Lung (tissue), 11 donors: ENCODE measurements at regions not wholly inside any gene's neighbourhood (a gene's known extent, or its start where the extent isn't known, plus 50 kb on each side); places are given as distances from the start of the nearest gene placed in this dataset.

ENCODE experiments used
- ATAC-seq: fragments of 200-7000 bp; cut with Tn5 transposase; one replicate; pipeline ENCODE4 v1.9.1; 2020; ENCODE audit warnings: moderate number of reproducible peaks; ENCODE audit not compliant: insufficient read depth, low FRiP score
- DNase-seq, 3 donors: peaks; one replicate each; pipeline ENCODE4 v3.0.0-alpha.2; 2013 to 2017
- H3K27ac ChIP-seq, 2 donors: one replicate each; pipeline ENCODE4 v1.5.1; 2013; ENCODE audit warnings: mild to moderate bottlenecking in 2 of 2, moderate library complexity in 2 of 2, control low read depth in 1 of 2, inconsistent platforms in 1 of 2, low read depth in 1 of 2, low read length in 1 of 2
- H3K27me3 ChIP-seq, 3 donors: one replicate each; pipeline ENCODE4 v1.5.1; 2013; ENCODE audit warnings: low read length in 2 of 3; ENCODE audit not compliant: control insufficient read depth in 3 of 3, insufficient read depth in 3 of 3
- H3K36me3 ChIP-seq, 4 donors: one replicate each; pipeline ENCODE4 v1.5.1; 2013; ENCODE audit warnings: low read length in 4 of 4, mild to moderate bottlenecking in 1 of 4, moderate library complexity in 1 of 4; ENCODE audit not compliant: control insufficient read depth in 4 of 4, insufficient read depth in 4 of 4
- H3K4me1 ChIP-seq, 5 donors: one replicate each; pipeline ENCODE4 v1.5.1; 2013; ENCODE audit warnings: low read length in 5 of 5, mild to moderate bottlenecking in 2 of 5, moderate library complexity in 1 of 5; ENCODE audit not compliant: control insufficient read depth in 5 of 5, insufficient read depth in 5 of 5
- H3K4me3 ChIP-seq: one replicate; pipeline ENCODE4 v1.5.1; 2013; ENCODE audit warnings: mild to moderate bottlenecking, control low read depth, moderate library complexity
- H3K9ac ChIP-seq, 2 donors: one replicate each; pipeline ENCODE4 v1.5.1; 2013; ENCODE audit warnings: low read length in 2 of 2, control low read depth in 1 of 2; ENCODE audit not compliant: insufficient read depth in 1 of 2
- H3K9me3 ChIP-seq, 4 donors: one replicate each; pipeline ENCODE4 v1.5.1; 2013; ENCODE audit warnings: low read length in 3 of 4, mild to moderate bottlenecking in 1 of 4, moderate library complexity in 1 of 4; ENCODE audit not compliant: control insufficient read depth in 4 of 4, insufficient read depth in 3 of 4
- CTCF ChIP-seq: IDR thresholded peaks from 2 replicates; pipeline ENCODE4 v1.5.1; 2012; ENCODE audit warnings: mild to moderate bottlenecking; ENCODE audit errors: control extremely low read depth, extremely low read depth
- WGBS, 2 donors: extraction: QIAGEN DNeasy Blood & Tissue Kit; methylation state at CpG; one replicate each; pipeline ENCODE4 v1.1.7; 2013; 5-methylcytosine and 5-hydroxymethylcytosine counted together
- donor health status: control.
- donor health status: control.
- donor health status: Bipolar disorder and iron deficiency.
- donor health status: healthy.
- donor health status: DM: yes; HTN: yes; CAD: no.

GRCh38 chr11:38460429-38460828 is 1862.4 kb upstream of the RAG2 start:
- DNase-seq, result no peak
- Histone ChIP-seq H3K27me3 (no peaks in the 10 kb centered on the region), H3K4me3 (no peak overlapping the region), H3K9ac (no peak overlapping the region), H3K9me3 (no peaks in the 10 kb centered on the region), H3K27ac (no peak overlapping the region), H3K4me1 (peaks cover 0 to 17% (median 0%) of the 10 kb centered on the region in 5 donors), H3K36me3 (no peaks in the 10 kb centered on the region)
- no peak for TF ChIP-seq CTCF
- ATAC-seq, result no peak
- 70 to 88% methylated on average over 2 of the region's 2 CpGs for WGBS, 2 donors

GRCh38 chr11:38456371-38456770 is 1858.3 kb upstream of the RAG2 start:
- 78 to 80% methylated on average over 3 of the region's 3 CpGs for WGBS, 2 donors
- no peak overlapping the region for H3K27ac ChIP-seq
- no peak overlapping the region for H3K4me3 ChIP-seq
- DNase-seq, result no peak
- no peak overlapping the region for H3K9ac ChIP-seq
- no peaks in the 10 kb centered on the region for H3K9me3 ChIP-seq
- no peak for ATAC-seq
- TF ChIP-seq CTCF, result no peak
- peaks cover 0 to 11% (median 0%) of the 10 kb centered on the region in 5 donors for H3K4me1 ChIP-seq
- no peaks in the 10 kb centered on the region for H3K36me3 ChIP-seq
- no peaks in the 10 kb centered on the region for H3K27me3 ChIP-seq

GRCh38 chr11:38448284-38448683 is 1850.2 kb upstream of the RAG2 start:
- no peak for TF ChIP-seq CTCF
- Histone ChIP-seq H3K9ac (no peak overlapping the region), H3K36me3 (no peaks in the 10 kb centered on the region), H3K4me3 (no peak overlapping the region), H3K4me1 (no peaks in the 10 kb centered on the region), H3K27me3 (no peaks in the 10 kb centered on the region), H3K9me3 (peaks cover 0 to 4% (median 0%) of the 10 kb centered on the region in 4 donors), H3K27ac (no peak overlapping the region)
- ATAC-seq (no peak), DNase-seq (no peak)
- 51 to 60% methylated on average over 2 of the region's 2 CpGs for WGBS, 2 donors

GRCh38 chr11:38446336-38446735 is 1848.3 kb upstream of the RAG2 start:
- H3K4me3 ChIP-seq, result no peak overlapping the region
- no peak for DNase-seq
- no peaks in the 10 kb centered on the region for H3K4me1 ChIP-seq
- no peak overlapping the region for H3K9ac ChIP-seq
- ATAC-seq, result no peak
- no peak for TF ChIP-seq CTCF
- H3K9me3 ChIP-seq, result peaks cover 0 to 4% (median 0%) of the 10 kb centered on the region in 4 donors
- no peak overlapping the region for H3K27ac ChIP-seq
- 80 to 95% methylated on average over 1 of the region's 1 CpG for WGBS, 2 donors
- H3K36me3 ChIP-seq, result no peaks in the 10 kb centered on the region
- H3K27me3 ChIP-seq, result no peaks in the 10 kb centered on the region
